ENCODE measurements at regions not wholly inside any gene's neighbourhood (a gene's known extent, or its start where the extent isn't known, plus 50 kb on each side); places are given as distances from the start of the nearest gene placed in this dataset.

DNA sequence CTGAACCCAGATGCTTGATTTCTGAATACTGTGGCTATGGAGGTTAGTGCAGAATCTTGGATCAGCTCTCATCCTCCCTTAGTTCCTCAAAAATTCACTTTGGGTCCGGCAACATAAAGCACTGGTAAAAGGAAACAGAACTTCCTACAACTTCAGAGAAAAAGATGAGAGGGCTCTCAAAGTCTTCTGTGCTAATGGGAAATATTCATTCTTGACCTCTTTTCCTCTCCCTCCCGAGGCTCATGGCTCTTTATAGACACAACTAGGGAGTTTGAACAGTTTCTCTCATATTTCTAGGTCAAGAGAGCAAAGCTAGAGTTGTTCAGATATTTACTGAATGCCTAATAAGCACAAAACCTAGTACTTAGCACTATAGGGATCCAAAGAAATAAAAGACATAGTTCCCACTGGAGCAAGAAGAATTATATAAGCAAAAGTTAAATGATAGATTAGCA, 124.1 kb upstream of the TCF21 start (continued):
- TF ChIP-seq POLR2AphosphoS5 (IDR thresholded peaks at IDR 0.05; ENCODE audit: low read depth, low read length) = no peak
- no peak for TF ChIP-seq CTBP2 (IDR thresholded peaks at IDR 0.05; ENCODE audit: borderline replicate concordance, insufficient read depth, insufficient read length, low read length)

Measured in H1 (cell line).